CD14-positive monocyte (primary cell): ENCODE measurements at regions not wholly inside any gene's neighbourhood (a gene's known extent, or its start where the extent isn't known, plus 50 kb on each side); places are given as distances from the start of the nearest gene placed in this dataset.
A peak's percentile ranks its signal among the peaks of the same experiment; 100 is the strongest.

ENCODE experiments used
- DNase-seq, 3 donors: peaks; one replicate each; pipeline ENCODE4 v3.0.0-alpha.2; 2011 to 2022
- H2AFZ ChIP-seq: 2 replicates; pipeline ENCODE4 v1.6.0; 2012; ENCODE audit warnings: mild to moderate bottlenecking, low read depth, low read length, inconsistent platforms; ENCODE audit not compliant: insufficient read depth, poor library complexity, severe bottlenecking
- H3K27ac ChIP-seq, 2 donors: 1 replicate in 1 of 2; 2 replicates in 1 of 2; pipeline ENCODE4 v1.5.1; 2012 to 2013; ENCODE audit warnings: low read length in 2 of 2, control low read depth in 1 of 2, inconsistent platforms in 1 of 2, low read depth in 1 of 2, mild to moderate bottlenecking in 1 of 2
- H3K27me3 ChIP-seq, 2 donors: one replicate each; pipeline versions ENCODE4 v1.6.0 to v1.6.1; 2011 to 2013; ENCODE audit warnings: low read length in 2 of 2; ENCODE audit not compliant: control insufficient read depth in 2 of 2, insufficient read depth in 2 of 2
- H3K36me3 ChIP-seq, 2 donors: replicated peaks in 1 of 2; 1 replicate in 1 of 2; 2 replicates in 1 of 2; pipeline versions ENCODE4 v1.5.1 to v1.6.1; 2012 to 2013; ENCODE audit warnings: low read length in 2 of 2, control low read depth in 1 of 2, inconsistent platforms in 1 of 2, mild to moderate bottlenecking in 1 of 2; ENCODE audit not compliant: insufficient read depth in 2 of 2, control insufficient read depth in 1 of 2
- H3K4me1 ChIP-seq, 2 donors: 1 replicate in 1 of 2; 2 replicates in 1 of 2; pipeline versions ENCODE4 v1.5.1 to v1.6.1; 2012 to 2013; ENCODE audit warnings: low read length in 2 of 2, control low read depth in 1 of 2, inconsistent platforms in 1 of 2, mild to moderate bottlenecking in 1 of 2, moderate library complexity in 1 of 2; ENCODE audit not compliant: insufficient read depth in 2 of 2, control insufficient read depth in 1 of 2
- H3K4me2 ChIP-seq: replicated peaks from 2 replicates; pipeline ENCODE3; 2012; ENCODE audit warnings: low read length, moderate library complexity, mild to moderate bottlenecking; ENCODE audit not compliant: poor library complexity, severe bottlenecking; ENCODE audit errors: extremely low read depth
- H3K4me3 ChIP-seq, 3 experiments: fragments of 200-600 bp in 1 of 3; sonication (generic) in 1 of 3; replicated peaks in 1 of 3; 1 replicate in 2 of 3; 2 replicates in 1 of 3; pipeline ENCODE4 v1.5.1; 2011 to 2013; ENCODE audit warnings: low read length in 3 of 3, mild to moderate bottlenecking in 3 of 3, control low read depth in 2 of 3, low read depth in 2 of 3, inconsistent platforms in 1 of 3, moderate library complexity in 1 of 3
- H3K79me2 ChIP-seq: 2 replicates; pipeline ENCODE4 v1.6.0; 2012; ENCODE audit warnings: mild to moderate bottlenecking, control low read depth, inconsistent platforms, low read length, moderate library complexity; ENCODE audit not compliant: insufficient read depth
- H3K9ac ChIP-seq: 2 replicates; pipeline ENCODE4 v1.6.0; 2017; ENCODE audit warnings: low read length, mild to moderate bottlenecking; ENCODE audit not compliant: insufficient read depth, poor library complexity, severe bottlenecking
- H3K9me3 ChIP-seq, 2 donors: replicated peaks in 1 of 2; 1 replicate in 1 of 2; 2 replicates in 1 of 2; pipeline versions ENCODE4 v1.5.1 to v1.6.1; 2012 to 2013; ENCODE audit warnings: low read length in 2 of 2, control low read depth in 1 of 2; ENCODE audit not compliant: control insufficient read depth in 1 of 2, insufficient read depth in 1 of 2
- H4K20me1 ChIP-seq: 2 replicates; pipeline ENCODE4 v1.6.0; 2012; ENCODE audit warnings: mild to moderate bottlenecking, low read length, control low read depth, moderate library complexity; ENCODE audit not compliant: insufficient read depth
- H3K27ac Mint-ChIP-seq, 7 donors: one replicate each; pipeline ENCODE4 v1.8.0; 2020; ENCODE audit warnings: mild to moderate bottlenecking in 7 of 7, mixed read lengths in 7 of 7, moderate library complexity in 6 of 7, inconsistent platforms in 2 of 7
- H3K27me3 Mint-ChIP-seq, 3 donors: one replicate each; pipeline ENCODE4 v1.8.0; 2021 to 2022; ENCODE audit warnings: low read depth in 3 of 3, mild to moderate bottlenecking in 3 of 3, mixed read lengths in 3 of 3, moderate library complexity in 3 of 3, inconsistent platforms in 1 of 3
- H3K36me3 Mint-ChIP-seq, 2 donors: one replicate each; pipeline ENCODE4 v1.8.0; 2020; ENCODE audit warnings: mixed read lengths in 2 of 2, inconsistent platforms in 1 of 2, mild to moderate bottlenecking in 1 of 2
- H3K4me1 Mint-ChIP-seq: one replicate; pipeline ENCODE4 v1.8.0; 2020; ENCODE audit warnings: mild to moderate bottlenecking, mixed read lengths
- H3K4me3 Mint-ChIP-seq, 2 donors: one replicate each; pipeline ENCODE4 v1.8.0; 2020; ENCODE audit warnings: mild to moderate bottlenecking in 2 of 2, mixed read lengths in 2 of 2, moderate library complexity in 1 of 2
- H3K9me3 Mint-ChIP-seq, 7 donors: one replicate each; pipeline ENCODE4 v1.8.0; 2020 to 2022; ENCODE audit warnings: mixed read lengths in 7 of 7, mild to moderate bottlenecking in 6 of 7, moderate library complexity in 6 of 7, inconsistent platforms in 2 of 7
- CTCF ChIP-seq: fragments of 200-600 bp; IDR thresholded peaks from one replicate; pipeline ENCODE4 v1.8.0; 2022; ENCODE audit warnings: antibody characterized with exemption, mild to moderate bottlenecking
- WGBS: methylation state at CpG from one replicate; pipeline ENCODE4 v1.1.5; 2013; ENCODE audit warnings: missing lambda C conversion rate; ENCODE audit not compliant: insufficient coverage; 5-methylcytosine and 5-hydroxymethylcytosine counted together
- intact Hi-C, 2 donors: fragments of 100-400 bp; cut with micrococcal nuclease; formaldehyde crosslinking; loops; one replicate each; pipeline versions ENCODE4 v1.15.0 to v1.15.1; 2023

DNA sequence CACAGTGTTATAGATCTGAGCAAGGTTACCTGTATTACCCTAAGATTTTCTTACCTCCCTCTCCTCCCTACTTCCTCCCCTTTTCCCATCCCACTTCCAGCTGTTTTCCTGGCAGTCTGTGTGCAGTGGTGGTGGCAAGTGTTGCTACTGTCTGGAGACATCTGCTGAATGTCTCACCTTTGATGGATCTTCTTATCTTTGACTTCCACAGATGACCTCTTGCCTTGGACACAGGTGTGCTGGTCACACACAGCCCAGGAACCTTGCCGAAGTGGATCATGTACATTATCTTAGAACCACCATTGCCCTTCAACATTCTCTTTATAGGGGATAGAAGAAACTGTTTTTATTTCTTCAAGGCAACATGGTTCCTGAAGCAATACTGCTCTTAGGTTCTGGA lies 245.1 kb downstream of the UTP18 start:
- no CpG with 5 or more reads among the region's 1 CpG for WGBS
- H3K4me3 Mint-ChIP-seq = peak overlapping the region in 1 of 2 donors; percentile 4
- Histone ChIP-seq H3K4me2 (no peak overlapping the region), H4K20me1 (no peaks in the 10 kb centered on the region), H3K27me3 (peaks cover 0 to 2% of the 10 kb centered on the region in 2 donors), H3K9ac (no peak overlapping the region), H3K79me2 (no peaks in the 10 kb centered on the region), H3K4me3 (no peak overlapping the region), H3K36me3 (no peaks in the 10 kb centered on the region), H3K9me3 (no peaks in the 10 kb centered on the region), H3K4me1 (no peaks in the 10 kb centered on the region), H2AFZ (no peak overlapping the region), H3K27ac (no peak overlapping the region)
- DNase-seq = no peak
- no peak overlapping the region for H3K27ac Mint-ChIP-seq
- H3K27me3 Mint-ChIP-seq = peaks cover 2 to 12% (median 6%) of the 10 kb centered on the region in 3 donors
- intact Hi-C loops = no loop called here
- peaks cover 0 to 5% (median 2%) of the 10 kb centered on the region in 7 donors for H3K9me3 Mint-ChIP-seq
- no peaks in the 10 kb centered on the region for H3K36me3 Mint-ChIP-seq
- no peak for TF ChIP-seq CTCF
- H3K4me1 Mint-ChIP-seq = no peaks in the 10 kb centered on the region

DNA sequence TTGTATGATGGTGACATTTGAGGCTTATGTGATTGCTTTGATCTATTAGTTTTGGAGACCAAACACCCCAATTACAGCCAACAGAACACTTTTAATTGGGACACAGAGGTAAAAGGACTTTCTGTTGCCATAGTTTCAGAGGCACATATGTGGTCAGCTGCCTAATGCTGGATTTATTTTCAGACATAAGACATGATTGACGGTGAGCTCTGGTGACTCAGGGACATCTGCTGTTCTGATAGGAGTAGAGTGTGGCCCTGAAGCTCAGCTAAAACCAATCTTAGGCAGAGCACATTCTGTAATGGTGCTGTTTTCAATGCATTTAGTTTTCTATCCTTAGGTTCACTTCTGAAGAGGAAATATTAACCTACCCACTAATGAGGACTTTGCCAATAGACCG lies 247.1 kb downstream of the UTP18 start:
- peaks cover 0 to 2% of the 10 kb centered on the region in 2 donors for H3K27me3 ChIP-seq
- Mint-ChIP-seq H3K4me1 (no peaks in the 10 kb centered on the region), H3K36me3 (no peaks in the 10 kb centered on the region), H3K9me3 (peaks cover 0 to 5% (median 0%) of the 10 kb centered on the region in 7 donors), H3K27ac (no peak overlapping the region), H3K4me3 (no peak overlapping the region), H3K27me3 (peaks cover 2 to 12% (median 6%) of the 10 kb centered on the region in 3 donors)
- no peaks in the 10 kb centered on the region for H3K4me1 ChIP-seq
- H3K4me2 ChIP-seq = no peak overlapping the region
- WGBS = 67% methylated on average over 1 of the region's 2 CpGs
- H3K9ac ChIP-seq = no peak overlapping the region
- no peak overlapping the region for H3K4me3 ChIP-seq
- no peaks in the 10 kb centered on the region for H3K9me3 ChIP-seq
- no peak for DNase-seq
- no peaks in the 10 kb centered on the region for H3K36me3 ChIP-seq
- intact Hi-C loops = no loop called here
- no peak overlapping the region for H2AFZ ChIP-seq
- H3K79me2 ChIP-seq = no peaks in the 10 kb centered on the region
- no peaks in the 10 kb centered on the region for H4K20me1 ChIP-seq
- no peak overlapping the region for H3K27ac ChIP-seq
- TF ChIP-seq CTCF = no peak
